CD14-positive monocyte (primary cell): ENCODE measurements at regions not wholly inside any gene's neighbourhood (a gene's known extent, or its start where the extent isn't known, plus 50 kb on each side); places are given as distances from the start of the nearest gene placed in this dataset.

Experiments used
- DNase-seq, 3 donors: peaks; one replicate each; pipeline ENCODE4 v3.0.0-alpha.2; 2011 to 2022
- H2AFZ ChIP-seq: 2 replicates; pipeline ENCODE4 v1.6.0; 2012; ENCODE audit warnings: mild to moderate bottlenecking, low read depth, low read length, inconsistent platforms; ENCODE audit not compliant: insufficient read depth, poor library complexity, severe bottlenecking
- H3K27ac ChIP-seq, 2 donors: 1 replicate in 1 of 2; 2 replicates in 1 of 2; pipeline ENCODE4 v1.5.1; 2012 to 2013; ENCODE audit warnings: low read length in 2 of 2, control low read depth in 1 of 2, inconsistent platforms in 1 of 2, low read depth in 1 of 2, mild to moderate bottlenecking in 1 of 2
- H3K27me3 ChIP-seq, 2 donors: one replicate each; pipeline versions ENCODE4 v1.6.0 to v1.6.1; 2011 to 2013; ENCODE audit warnings: low read length in 2 of 2; ENCODE audit not compliant: control insufficient read depth in 2 of 2, insufficient read depth in 2 of 2
- H3K36me3 ChIP-seq, 2 donors: replicated peaks in 1 of 2; 1 replicate in 1 of 2; 2 replicates in 1 of 2; pipeline versions ENCODE4 v1.5.1 to v1.6.1; 2012 to 2013; ENCODE audit warnings: low read length in 2 of 2, control low read depth in 1 of 2, inconsistent platforms in 1 of 2, mild to moderate bottlenecking in 1 of 2; ENCODE audit not compliant: insufficient read depth in 2 of 2, control insufficient read depth in 1 of 2
- H3K4me1 ChIP-seq, 2 donors: 1 replicate in 1 of 2; 2 replicates in 1 of 2; pipeline versions ENCODE4 v1.5.1 to v1.6.1; 2012 to 2013; ENCODE audit warnings: low read length in 2 of 2, control low read depth in 1 of 2, inconsistent platforms in 1 of 2, mild to moderate bottlenecking in 1 of 2, moderate library complexity in 1 of 2; ENCODE audit not compliant: insufficient read depth in 2 of 2, control insufficient read depth in 1 of 2
- H3K4me2 ChIP-seq: replicated peaks from 2 replicates; pipeline ENCODE3; 2012; ENCODE audit warnings: low read length, moderate library complexity, mild to moderate bottlenecking; ENCODE audit not compliant: poor library complexity, severe bottlenecking; ENCODE audit errors: extremely low read depth
- H3K4me3 ChIP-seq, 3 experiments: fragments of 200-600 bp in 1 of 3; sonication (generic) in 1 of 3; replicated peaks in 1 of 3; 1 replicate in 2 of 3; 2 replicates in 1 of 3; pipeline ENCODE4 v1.5.1; 2011 to 2013; ENCODE audit warnings: low read length in 3 of 3, mild to moderate bottlenecking in 3 of 3, control low read depth in 2 of 3, low read depth in 2 of 3, inconsistent platforms in 1 of 3, moderate library complexity in 1 of 3
- H3K79me2 ChIP-seq: 2 replicates; pipeline ENCODE4 v1.6.0; 2012; ENCODE audit warnings: mild to moderate bottlenecking, control low read depth, inconsistent platforms, low read length, moderate library complexity; ENCODE audit not compliant: insufficient read depth
- H3K9ac ChIP-seq: 2 replicates; pipeline ENCODE4 v1.6.0; 2017; ENCODE audit warnings: low read length, mild to moderate bottlenecking; ENCODE audit not compliant: insufficient read depth, poor library complexity, severe bottlenecking
- H3K9me3 ChIP-seq, 2 donors: replicated peaks in 1 of 2; 1 replicate in 1 of 2; 2 replicates in 1 of 2; pipeline versions ENCODE4 v1.5.1 to v1.6.1; 2012 to 2013; ENCODE audit warnings: low read length in 2 of 2, control low read depth in 1 of 2; ENCODE audit not compliant: control insufficient read depth in 1 of 2, insufficient read depth in 1 of 2
- H4K20me1 ChIP-seq: 2 replicates; pipeline ENCODE4 v1.6.0; 2012; ENCODE audit warnings: mild to moderate bottlenecking, low read length, control low read depth, moderate library complexity; ENCODE audit not compliant: insufficient read depth
- H3K27ac Mint-ChIP-seq, 7 donors: one replicate each; pipeline ENCODE4 v1.8.0; 2020; ENCODE audit warnings: mild to moderate bottlenecking in 7 of 7, mixed read lengths in 7 of 7, moderate library complexity in 6 of 7, inconsistent platforms in 2 of 7
- H3K27me3 Mint-ChIP-seq, 3 donors: one replicate each; pipeline ENCODE4 v1.8.0; 2021 to 2022; ENCODE audit warnings: low read depth in 3 of 3, mild to moderate bottlenecking in 3 of 3, mixed read lengths in 3 of 3, moderate library complexity in 3 of 3, inconsistent platforms in 1 of 3
- H3K36me3 Mint-ChIP-seq, 2 donors: one replicate each; pipeline ENCODE4 v1.8.0; 2020; ENCODE audit warnings: mixed read lengths in 2 of 2, inconsistent platforms in 1 of 2, mild to moderate bottlenecking in 1 of 2
- H3K4me1 Mint-ChIP-seq: one replicate; pipeline ENCODE4 v1.8.0; 2020; ENCODE audit warnings: mild to moderate bottlenecking, mixed read lengths
- H3K4me3 Mint-ChIP-seq, 2 donors: one replicate each; pipeline ENCODE4 v1.8.0; 2020; ENCODE audit warnings: mild to moderate bottlenecking in 2 of 2, mixed read lengths in 2 of 2, moderate library complexity in 1 of 2
- H3K9me3 Mint-ChIP-seq, 7 donors: one replicate each; pipeline ENCODE4 v1.8.0; 2020 to 2022; ENCODE audit warnings: mixed read lengths in 7 of 7, mild to moderate bottlenecking in 6 of 7, moderate library complexity in 6 of 7, inconsistent platforms in 2 of 7
- CTCF ChIP-seq: fragments of 200-600 bp; IDR thresholded peaks from one replicate; pipeline ENCODE4 v1.8.0; 2022; ENCODE audit warnings: antibody characterized with exemption, mild to moderate bottlenecking
- WGBS: methylation state at CpG from one replicate; pipeline ENCODE4 v1.1.5; 2013; ENCODE audit warnings: missing lambda C conversion rate; ENCODE audit not compliant: insufficient coverage; 5-methylcytosine and 5-hydroxymethylcytosine counted together
- intact Hi-C, 2 donors: fragments of 100-400 bp; cut with micrococcal nuclease; formaldehyde crosslinking; loops; one replicate each; pipeline versions ENCODE4 v1.15.0 to v1.15.1; 2023

GRCh38 chr3:168705412-168705811 lies 609.7 kb upstream of the GOLIM4 start:
- no peak for TF ChIP-seq CTCF
- Mint-ChIP-seq H3K27me3 (no peaks in the 10 kb centered on the region), H3K4me3 (no peak overlapping the region), H3K4me1 (no peaks in the 10 kb centered on the region), H3K9me3 (peaks cover 0 to 6% (median 2%) of the 10 kb centered on the region in 7 donors), H3K36me3 (no peaks in the 10 kb centered on the region), H3K27ac (no peak overlapping the region)
- DNase-seq = no peak
- Histone ChIP-seq H2AFZ (no peak overlapping the region), H3K4me3 (no peak overlapping the region), H3K27me3 (no peaks in the 10 kb centered on the region), H3K36me3 (no peaks in the 10 kb centered on the region), H3K9me3 (no peaks in the 10 kb centered on the region), H3K4me2 (no peak overlapping the region), H4K20me1 (no peaks in the 10 kb centered on the region), H3K4me1 (no peaks in the 10 kb centered on the region), H3K79me2 (no peaks in the 10 kb centered on the region), H3K27ac (no peak overlapping the region), H3K9ac (no peak overlapping the region)
- intact Hi-C loops = no loop called here
- WGBS = no CpG with 5 or more reads among the region's 3 CpGs

GRCh38 chr3:168696051-168696450 lies 600.3 kb upstream of the GOLIM4 start:
- H3K36me3 ChIP-seq = no peaks in the 10 kb centered on the region
- H3K9ac ChIP-seq = no peak overlapping the region
- no peaks in the 10 kb centered on the region for H3K4me1 Mint-ChIP-seq
- no CpG with 5 or more reads among the region's 3 CpGs for WGBS
- no peak overlapping the region for H3K27ac ChIP-seq
- H3K4me1 ChIP-seq = no peaks in the 10 kb centered on the region
- peaks cover 0 to 14% (median 8%) of the 10 kb centered on the region in 7 donors for H3K9me3 Mint-ChIP-seq
- intact Hi-C loops = no loop called here
- TF ChIP-seq CTCF = no peak
- no peak for DNase-seq
- no peaks in the 10 kb centered on the region for H3K79me2 ChIP-seq
- H3K27ac Mint-ChIP-seq = no peak overlapping the region
- H2AFZ ChIP-seq = no peak overlapping the region
- no peaks in the 10 kb centered on the region for H3K36me3 Mint-ChIP-seq
- H4K20me1 ChIP-seq = no peaks in the 10 kb centered on the region
- no peak overlapping the region for H3K4me3 Mint-ChIP-seq
- no peaks in the 10 kb centered on the region for H3K27me3 ChIP-seq
- H3K4me2 ChIP-seq = no peak overlapping the region
- H3K27me3 Mint-ChIP-seq = peaks cover 0 to 3% (median 0%) of the 10 kb centered on the region in 3 donors
- peaks cover 0 to 3% of the 10 kb centered on the region in 2 donors for H3K9me3 ChIP-seq
- no peak overlapping the region for H3K4me3 ChIP-seq
